Osteoblast (primary cell): ENCODE measurements at regions not wholly inside any gene's neighbourhood (a gene's known extent, or its start where the extent isn't known, plus 50 kb on each side); places are given as distances from the start of the nearest gene placed in this dataset.

Experiments used
- DNase-seq: peaks from one replicate; pipeline ENCODE4 v3.0.0; 2011; ENCODE audit warnings: low spot score, mixed read lengths; ENCODE audit not compliant: insufficient read length; ENCODE audit errors: missing footprints
- H2AFZ ChIP-seq: 2 replicates; pipeline ENCODE4 v1.6.0; 2011; ENCODE audit warnings: mild to moderate bottlenecking, low read length
- H3K27ac ChIP-seq: 2 replicates; pipeline ENCODE4 v1.5.1; 2011; ENCODE audit warnings: mild to moderate bottlenecking, low read depth, low read length, moderate library complexity
- H3K27me3 ChIP-seq: 2 replicates; pipeline ENCODE4 v1.6.0; 2012; ENCODE audit warnings: mild to moderate bottlenecking, control low read depth, inconsistent platforms, low read length, moderate library complexity; ENCODE audit not compliant: insufficient read depth
- H3K36me3 ChIP-seq: 2 replicates; pipeline ENCODE4 v1.5.1; 2011; ENCODE audit warnings: mild to moderate bottlenecking, low read length, control low read depth, moderate library complexity; ENCODE audit not compliant: insufficient read depth
- H3K4me1 ChIP-seq: 2 replicates; pipeline ENCODE4 v1.5.1; 2011; ENCODE audit warnings: mild to moderate bottlenecking, low read length, control low read depth, moderate library complexity; ENCODE audit not compliant: insufficient read depth
- H3K4me2 ChIP-seq: 2 replicates; pipeline ENCODE4 v1.6.0; 2011; ENCODE audit warnings: mild to moderate bottlenecking, low read length; ENCODE audit not compliant: insufficient read depth
- H3K4me3 ChIP-seq: fragments of 200-600 bp; sonication (generic); 3 replicates; pipeline ENCODE4 v1.5.1; 2012; ENCODE audit warnings: mild to moderate bottlenecking, low read length, inconsistent platforms; ENCODE audit not compliant: insufficient read depth
- H3K79me2 ChIP-seq: 2 replicates; pipeline ENCODE4 v1.6.0; 2012; ENCODE audit warnings: mild to moderate bottlenecking, low read length, control low read depth, inconsistent platforms; ENCODE audit not compliant: insufficient read depth
- H3K9me3 ChIP-seq: 2 replicates; pipeline ENCODE4 v1.5.1; 2011; ENCODE audit warnings: low read depth, low read length, control low read depth
- H4K20me1 ChIP-seq: 2 replicates; pipeline ENCODE4 v1.6.0; 2012; ENCODE audit warnings: mild to moderate bottlenecking, low read length, control low read depth; ENCODE audit not compliant: insufficient read depth
- TF ChIP-seq, protein P1 (sequence below): IDR thresholded peaks from 2 replicates; pipeline ENCODE4 v1.5.1; 2011; ENCODE audit warnings: mild to moderate bottlenecking, low read depth, low read length, moderate library complexity; ENCODE audit errors: extremely low read depth

DNA sequence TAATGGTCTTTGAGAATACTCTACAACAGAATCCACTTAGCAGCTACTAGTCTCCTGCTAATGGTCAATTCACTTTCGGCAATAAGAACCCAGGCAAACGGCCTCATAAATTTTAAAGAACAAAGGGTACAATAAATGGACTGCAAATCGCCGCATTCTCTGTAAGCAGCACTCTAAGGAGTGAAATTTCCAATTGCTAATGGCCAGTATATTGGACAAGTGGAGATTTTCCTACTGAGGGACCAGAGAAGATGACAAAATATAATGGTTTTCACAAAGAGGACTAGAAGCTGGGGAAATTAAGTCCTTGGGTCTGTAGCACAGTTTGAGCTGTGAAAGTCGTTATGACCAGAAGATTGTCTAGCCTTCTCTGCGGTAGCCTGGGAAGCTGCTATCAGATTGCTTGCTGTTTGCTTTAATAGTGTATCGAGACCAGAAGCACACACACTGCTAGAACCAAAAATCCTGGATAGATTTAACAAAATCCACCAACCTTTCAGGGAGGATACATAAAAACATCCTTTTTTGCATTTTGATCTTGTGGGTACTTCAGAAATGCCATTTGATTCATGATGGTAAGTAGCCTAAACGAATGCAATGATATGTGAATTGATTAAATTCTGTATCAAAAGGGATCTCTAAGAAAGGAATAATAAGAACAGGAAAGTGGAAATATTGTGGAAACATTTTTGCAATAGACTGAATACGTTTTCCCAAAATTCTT is 53.6 kb upstream of the ATP8B1 start:
- Histone ChIP-seq H2AFZ (peak overlapping the region; percentile 36), H3K27me3 (no peaks in the 10 kb centered on the region), H3K4me3 (no peak overlapping the region), H3K4me2 (no peak overlapping the region), H4K20me1 (no peaks in the 10 kb centered on the region), H3K36me3 (no peaks in the 10 kb centered on the region), H3K9me3 (no peaks in the 10 kb centered on the region), H3K4me1 (no peaks in the 10 kb centered on the region), H3K79me2 (no peaks in the 10 kb centered on the region), H3K27ac (no peak overlapping the region)
- DNase-seq, result no peak
- TF ChIP-seq, protein P1, sequence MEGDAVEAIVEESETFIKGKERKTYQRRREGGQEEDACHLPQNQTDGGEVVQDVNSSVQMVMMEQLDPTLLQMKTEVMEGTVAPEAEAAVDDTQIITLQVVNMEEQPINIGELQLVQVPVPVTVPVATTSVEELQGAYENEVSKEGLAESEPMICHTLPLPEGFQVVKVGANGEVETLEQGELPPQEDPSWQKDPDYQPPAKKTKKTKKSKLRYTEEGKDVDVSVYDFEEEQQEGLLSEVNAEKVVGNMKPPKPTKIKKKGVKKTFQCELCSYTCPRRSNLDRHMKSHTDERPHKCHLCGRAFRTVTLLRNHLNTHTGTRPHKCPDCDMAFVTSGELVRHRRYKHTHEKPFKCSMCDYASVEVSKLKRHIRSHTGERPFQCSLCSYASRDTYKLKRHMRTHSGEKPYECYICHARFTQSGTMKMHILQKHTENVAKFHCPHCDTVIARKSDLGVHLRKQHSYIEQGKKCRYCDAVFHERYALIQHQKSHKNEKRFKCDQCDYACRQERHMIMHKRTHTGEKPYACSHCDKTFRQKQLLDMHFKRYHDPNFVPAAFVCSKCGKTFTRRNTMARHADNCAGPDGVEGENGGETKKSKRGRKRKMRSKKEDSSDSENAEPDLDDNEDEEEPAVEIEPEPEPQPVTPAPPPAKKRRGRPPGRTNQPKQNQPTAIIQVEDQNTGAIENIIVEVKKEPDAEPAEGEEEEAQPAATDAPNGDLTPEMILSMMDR, result no peak

DNA sequence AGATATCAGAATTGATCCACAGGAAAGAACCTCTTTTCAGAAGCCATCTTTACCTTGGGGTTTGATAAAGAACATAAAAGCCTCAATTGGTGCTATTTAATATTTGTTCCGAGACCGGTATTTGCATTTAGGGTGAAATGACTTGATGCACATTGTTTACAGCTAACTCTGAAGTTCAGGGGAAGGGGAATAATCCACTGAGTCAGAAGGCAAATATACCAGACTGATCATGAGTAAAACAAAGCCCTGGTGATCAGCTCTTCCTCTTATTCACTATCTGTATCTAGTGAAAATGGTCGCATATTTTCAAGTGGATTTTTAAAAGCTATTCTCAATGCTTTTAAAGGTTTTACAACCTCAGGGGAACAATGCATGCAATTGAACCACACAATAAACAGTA is 53.0 kb upstream of the ATP8B1 start:
- Histone ChIP-seq H3K27me3 (no peaks in the 10 kb centered on the region), H2AFZ (peak overlapping the region; percentile 36), H3K36me3 (no peaks in the 10 kb centered on the region), H3K4me1 (no peaks in the 10 kb centered on the region), H3K9me3 (no peaks in the 10 kb centered on the region), H3K4me3 (no peak overlapping the region), H3K27ac (no peak overlapping the region), H3K4me2 (no peak overlapping the region), H4K20me1 (no peaks in the 10 kb centered on the region), H3K79me2 (no peaks in the 10 kb centered on the region)
- TF ChIP-seq, protein P1, result no peak
- DNase-seq, result no peak

DNA sequence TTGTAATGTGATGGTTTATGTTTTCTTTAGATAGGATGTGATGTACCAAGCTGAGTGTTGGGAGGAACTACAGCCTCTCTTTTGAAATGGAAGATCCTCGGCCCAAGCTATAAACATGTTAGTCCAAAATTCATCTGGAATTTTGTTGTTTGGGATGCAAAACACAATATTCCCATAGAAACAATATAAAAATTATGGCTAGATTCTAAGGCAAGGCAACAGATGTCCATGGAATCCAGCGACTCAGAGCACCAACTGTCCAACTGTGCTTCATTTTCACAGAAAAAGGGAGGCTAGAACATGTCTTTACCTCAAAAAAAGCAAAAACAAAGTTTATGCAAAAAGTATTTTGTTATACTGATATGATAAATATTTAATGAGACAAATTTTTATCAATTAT is 52.4 kb upstream of the ATP8B1 start:
- no peak overlapping the region for H3K4me3 ChIP-seq
- H3K27me3 ChIP-seq, result no peaks in the 10 kb centered on the region
- TF ChIP-seq, protein P1, result no peak
- H3K4me2 ChIP-seq, result no peak overlapping the region
- no peak overlapping the region for H3K27ac ChIP-seq
- H4K20me1 ChIP-seq, result no peaks in the 10 kb centered on the region
- H3K4me1 ChIP-seq, result no peaks in the 10 kb centered on the region
- DNase-seq, result no peak
- H3K9me3 ChIP-seq, result no peaks in the 10 kb centered on the region
- H3K36me3 ChIP-seq, result no peaks in the 10 kb centered on the region
- H3K79me2 ChIP-seq, result no peaks in the 10 kb centered on the region
- H2AFZ ChIP-seq, result no peak overlapping the region

DNA sequence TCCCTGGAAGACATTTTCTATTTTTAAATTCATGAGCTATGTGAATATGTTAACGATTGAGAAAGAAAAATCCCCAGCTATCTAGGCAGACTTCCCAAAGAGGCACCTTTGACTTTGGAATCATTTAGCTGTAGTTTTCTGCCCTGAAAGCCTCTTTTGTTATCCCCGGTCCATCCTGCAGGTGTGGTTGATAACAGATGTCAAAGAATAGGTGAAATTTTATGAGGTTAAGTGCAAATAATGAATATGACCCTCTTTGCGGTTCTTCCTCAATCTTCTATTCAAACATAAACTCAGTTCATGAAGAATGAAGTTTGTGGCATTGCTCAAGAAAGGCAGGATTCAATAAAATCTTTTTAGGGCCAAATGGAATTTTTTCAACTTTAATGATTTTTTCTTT is 51.6 kb upstream of the ATP8B1 start:
- DNase-seq, result no peak
- Histone ChIP-seq H3K36me3 (no peaks in the 10 kb centered on the region), H4K20me1 (no peaks in the 10 kb centered on the region), H3K4me2 (no peak overlapping the region), H3K27me3 (no peaks in the 10 kb centered on the region), H3K4me1 (no peaks in the 10 kb centered on the region), H2AFZ (no peak overlapping the region), H3K4me3 (no peak overlapping the region), H3K9me3 (no peaks in the 10 kb centered on the region), H3K27ac (no peak overlapping the region), H3K79me2 (no peaks in the 10 kb centered on the region)
- TF ChIP-seq, protein P1, result no peak
